MM.1S (cell line): ENCODE measurements at regions not wholly inside any gene's neighbourhood (a gene's known extent, or its start where the extent isn't known, plus 50 kb on each side); places are given as distances from the start of the nearest gene placed in this dataset.

Experiments used
- DNase-seq: peaks from one replicate; pipeline ENCODE4 v3.0.0-alpha.2; 2015
- H2AFZ ChIP-seq: fragments of 300-600 bp; sonication (generic); 2 replicates; pipeline ENCODE4 v1.6.0; 2016; ENCODE audit warnings: antibody characterized with exemption, low read length
- H3F3A ChIP-seq: fragments of 300-600 bp; sonication (generic); 2 replicates; pipeline ENCODE4 v1.6.1; 2016; ENCODE audit warnings: mild to moderate bottlenecking, antibody characterized with exemption, low read length, moderate library complexity, mixed read lengths; ENCODE audit not compliant: insufficient read depth
- H3K27ac ChIP-seq: fragments of 300-600 bp; sonication (generic); 2 replicates; pipeline ENCODE4 v1.5.1; 2016; ENCODE audit warnings: mild to moderate bottlenecking, low read length
- H3K27me3 ChIP-seq: fragments of 300-600 bp; sonication (generic); replicated peaks from 2 replicates; pipeline ENCODE4 v1.6.0; 2016; ENCODE audit warnings: low read length; ENCODE audit not compliant: insufficient read depth
- H3K36me3 ChIP-seq: fragments of 300-600 bp; sonication (generic); replicated peaks from 2 replicates; pipeline ENCODE4 v1.6.1; 2016; ENCODE audit warnings: mild to moderate bottlenecking, low read length, mixed read lengths; ENCODE audit not compliant: insufficient read depth
- H3K4me1 ChIP-seq: fragments of 300-600 bp; sonication (generic); 2 replicates; pipeline ENCODE4 v1.6.1; 2016; ENCODE audit warnings: low read length, mixed read lengths
- H3K4me2 ChIP-seq: fragments of 300-600 bp; sonication (generic); 2 replicates; pipeline ENCODE4 v1.6.0; 2016; ENCODE audit warnings: low read depth, low read length
- H3K4me3 ChIP-seq: fragments of 300-600 bp; sonication (generic); 2 replicates; pipeline ENCODE4 v1.5.1; 2016; ENCODE audit warnings: low read length, mixed read lengths
- H3K79me2 ChIP-seq: fragments of 300-600 bp; sonication (generic); 2 replicates; pipeline ENCODE4 v1.6.1; 2016; ENCODE audit warnings: mixed run types, low read length, mixed read lengths
- H3K9ac ChIP-seq: fragments of 300-600 bp; sonication (generic); 2 replicates; pipeline ENCODE4 v1.6.1; 2016; ENCODE audit warnings: low read length, mixed read lengths
- H3K9me2 ChIP-seq: fragments of 300-600 bp; sonication (generic); replicated peaks from 2 replicates; pipeline ENCODE4 v1.6.1; 2016; ENCODE audit warnings: mild to moderate bottlenecking, low read length, mixed read lengths; ENCODE audit not compliant: insufficient read depth
- H3K9me3 ChIP-seq: fragments of 300-600 bp; sonication (generic); replicated peaks from 2 replicates; pipeline ENCODE4 v1.6.1; 2016; ENCODE audit warnings: mild to moderate bottlenecking, low read length, mixed read lengths; ENCODE audit not compliant: insufficient read depth
- H4K20me1 ChIP-seq: fragments of 300-600 bp; sonication (generic); 2 replicates; pipeline ENCODE4 v1.6.1; 2016; ENCODE audit warnings: mild to moderate bottlenecking, low read length, moderate library complexity, mixed read lengths; ENCODE audit not compliant: insufficient read depth
- CTCF ChIP-seq: fragments of 300-600 bp; sonication (generic); IDR thresholded peaks from 2 replicates; pipeline ENCODE4 v1.5.1; 2016; ENCODE audit warnings: antibody characterized with exemption, low read length, mixed read lengths
- EZH2 ChIP-seq: fragments of 300-600 bp; sonication (generic); optimal IDR thresholded peaks from 2 replicates; pipeline ENCODE3; 2017; ENCODE audit warnings: low read depth, mild to moderate bottlenecking, antibody characterized with exemption, low read length, mixed read lengths
- EZH2phosphoT487 ChIP-seq: fragments of 300-600 bp; sonication (generic); IDR thresholded peaks from 2 replicates; pipeline ENCODE4 v1.6.1; 2018; ENCODE audit warnings: antibody characterized with exemption, low read length

- no peak overlapping the region for H3K27ac ChIP-seq
- H3K9ac ChIP-seq, result no peak overlapping the region
- no peak for DNase-seq
- H3K27me3 ChIP-seq, result no peaks in the 10 kb centered on the region
- no peak overlapping the region for H3K4me3 ChIP-seq
- H3K4me2 ChIP-seq, result no peak overlapping the region
- TF ChIP-seq EZH2 (no peak), CTCF (no peak), EZH2phosphoT487 (no peak)
- H3K4me1 ChIP-seq, result no peaks in the 10 kb centered on the region
- H4K20me1 ChIP-seq, result no peaks in the 10 kb centered on the region
- H2AFZ ChIP-seq, result no peak overlapping the region
- no peaks in the 10 kb centered on the region for H3F3A ChIP-seq
- H3K79me2 ChIP-seq, result no peaks in the 10 kb centered on the region
- no peaks in the 10 kb centered on the region for H3K9me2 ChIP-seq
- no peaks in the 10 kb centered on the region for H3K9me3 ChIP-seq
- no peaks in the 10 kb centered on the region for H3K36me3 ChIP-seq
These were observed 696.3 kb upstream of the UBE2E2 start for GRCh38 chr3:22506871-22507270.

- H3K4me3 ChIP-seq, result no peak overlapping the region
- no peaks in the 10 kb centered on the region for H3F3A ChIP-seq
- no peaks in the 10 kb centered on the region for H4K20me1 ChIP-seq
- H3K27ac ChIP-seq, result no peak overlapping the region
- no peak for DNase-seq
- no peaks in the 10 kb centered on the region for H3K4me1 ChIP-seq
- H2AFZ ChIP-seq, result no peak overlapping the region
- no peaks in the 10 kb centered on the region for H3K79me2 ChIP-seq
- H3K27me3 ChIP-seq, result no peaks in the 10 kb centered on the region
- H3K9me2 ChIP-seq, result no peaks in the 10 kb centered on the region
- no peaks in the 10 kb centered on the region for H3K36me3 ChIP-seq
- no peaks in the 10 kb centered on the region for H3K9me3 ChIP-seq
- TF ChIP-seq EZH2 (no peak), EZH2phosphoT487 (no peak), CTCF (no peak)
- no peak overlapping the region for H3K9ac ChIP-seq
- no peak overlapping the region for H3K4me2 ChIP-seq
These were observed 695.4 kb upstream of the UBE2E2 start for GRCh38 chr3:22507709-22508108.

GRCh38 chr3:22523925-22524324 lies 679.2 kb upstream of the UBE2E2 start:
- Histone ChIP-seq H2AFZ (no peak overlapping the region), H3K4me3 (no peak overlapping the region), H4K20me1 (no peaks in the 10 kb centered on the region), H3K36me3 (no peaks in the 10 kb centered on the region), H3K9me3 (no peaks in the 10 kb centered on the region), H3K79me2 (no peaks in the 10 kb centered on the region), H3F3A (no peaks in the 10 kb centered on the region), H3K9ac (no peak overlapping the region), H3K4me2 (no peak overlapping the region), H3K9me2 (no peaks in the 10 kb centered on the region), H3K4me1 (no peaks in the 10 kb centered on the region), H3K27me3 (no peaks in the 10 kb centered on the region), H3K27ac (no peak overlapping the region)
- no peak for TF ChIP-seq EZH2
- no peak for TF ChIP-seq EZH2phosphoT487
- no peak for TF ChIP-seq CTCF
- DNase-seq, result no peak
